NT2/D1 (cell line): ENCODE measurements at regions not wholly inside any gene's neighbourhood (a gene's known extent, or its start where the extent isn't known, plus 50 kb on each side); places are given as distances from the start of the nearest gene placed in this dataset.

Source experiments
- DNase-seq: peaks from one replicate; pipeline ENCODE4 v3.0.0-alpha.2; 2011; ENCODE audit warnings: low read depth, low spot score
- H3K27me3 ChIP-seq: 2 replicates; pipeline ENCODE4 v1.6.0; 2011; ENCODE audit warnings: mild to moderate bottlenecking; ENCODE audit not compliant: insufficient read length, insufficient read depth
- H3K36me3 ChIP-seq: 2 replicates; pipeline ENCODE4 v1.6.1; 2011; ENCODE audit warnings: mild to moderate bottlenecking, low read length, mixed read lengths; ENCODE audit not compliant: insufficient read depth, insufficient read length
- H3K4me1 ChIP-seq: 2 replicates; pipeline ENCODE4 v1.5.1; 2011; ENCODE audit not compliant: insufficient read depth, insufficient read length
- H3K4me3 ChIP-seq: 2 replicates; pipeline ENCODE4 v1.5.1; 2011; ENCODE audit warnings: low read depth; ENCODE audit not compliant: insufficient read length
- H3K9ac ChIP-seq: 2 replicates; pipeline ENCODE4 v1.6.0; 2011; ENCODE audit warnings: low read depth; ENCODE audit not compliant: insufficient read length
- H3K9me3 ChIP-seq: 2 replicates; pipeline ENCODE4 v1.5.1; 2011; ENCODE audit warnings: mild to moderate bottlenecking, low read length; ENCODE audit not compliant: insufficient read depth
- SUZ12 ChIP-seq: IDR thresholded peaks from 2 replicates; pipeline ENCODE4 v1.6.1; 2011; ENCODE audit not compliant: insufficient read length, insufficient read depth; ENCODE audit errors: extremely low read depth
- YY1 ChIP-seq: IDR thresholded peaks from 2 replicates; pipeline ENCODE4 v1.6.1; 2011; ENCODE audit not compliant: insufficient read length, insufficient read depth
- ZNF274 ChIP-seq: IDR thresholded peaks from 2 replicates; pipeline ENCODE4 v1.6.1; 2011; ENCODE audit warnings: mild to moderate bottlenecking, low read depth, low read length

- peaks cover 8% of the 10 kb centered on the region for H3K9me3 ChIP-seq
- H3K27me3 ChIP-seq: no peaks in the 10 kb centered on the region
- H3K4me3 ChIP-seq: no peak overlapping the region
- DNase-seq: no peak
- no peak for TF ChIP-seq SUZ12
- TF ChIP-seq YY1: no peak
- no peaks in the 10 kb centered on the region for H3K36me3 ChIP-seq
- no peak overlapping the region for H3K9ac ChIP-seq
- peaks cover 8% of the 10 kb centered on the region for H3K4me1 ChIP-seq
Measured at GRCh38 chr7:3246127-3246526, 54.9 kb upstream of the SDK1 start.

GRCh38 chr7:3246651-3247050, 54.4 kb upstream of the SDK1 start:
- TF ChIP-seq ZNF274: no peak
- TF ChIP-seq YY1: no peak
- no peak for TF ChIP-seq SUZ12
- Histone ChIP-seq H3K27me3 (no peaks in the 10 kb centered on the region), H3K9ac (no peak overlapping the region), H3K4me3 (no peak overlapping the region), H3K9me3 (peaks cover 8% of the 10 kb centered on the region), H3K36me3 (no peaks in the 10 kb centered on the region), H3K4me1 (peaks cover 8% of the 10 kb centered on the region)
- DNase-seq: no peak

- Histone ChIP-seq H3K9me3 (peaks cover 8% of the 10 kb centered on the region), H3K4me3 (no peak overlapping the region), H3K4me1 (peaks cover 3% of the 10 kb centered on the region), H3K27me3 (no peaks in the 10 kb centered on the region), H3K9ac (no peak overlapping the region), H3K36me3 (no peaks in the 10 kb centered on the region)
- DNase-seq: no peak
- no peak for TF ChIP-seq ZNF274
- no peak for TF ChIP-seq SUZ12
- TF ChIP-seq YY1: no peak
Measured at GRCh38 chr7:3250725-3251124, 50.3 kb upstream of the SDK1 start.
